GM12892 (cell line): ENCODE measurements at regions not wholly inside any gene's neighbourhood (a gene's known extent, or its start where the extent isn't known, plus 50 kb on each side); places are given as distances from the start of the nearest gene placed in this dataset.

Experiments used
- POLR2A ChIP-seq: IDR thresholded peaks from 2 replicates; pipeline ENCODE4 v1.6.1; 2011; ENCODE audit warnings: low read depth, low read length, control low read depth
- POLR2AphosphoS5 ChIP-seq: IDR thresholded peaks from 2 replicates; pipeline ENCODE4 v1.6.1; 2011; ENCODE audit warnings: low read depth, low read length, control low read depth

GRCh38 chr2:18828296-18828695, 238.9 kb upstream of the NT5C1B start:
- no peak for TF ChIP-seq POLR2A
- TF ChIP-seq POLR2AphosphoS5: no peak
